ENCODE measurements at regions not wholly inside any gene's neighbourhood (a gene's known extent, or its start where the extent isn't known, plus 50 kb on each side); places are given as distances from the start of the nearest gene placed in this dataset.

GRCh38 chr9:106644661-106645060 lies 218.3 kb upstream of the ZNF462 start:
- Mint-ChIP-seq H3K9me3 (peaks cover 4% of the 10 kb centered on the region), H3K4me3 (no peak overlapping the region), H3K4me1 (ENCODE audit: low read depth) (no peaks in the 10 kb centered on the region), H3K36me3 (ENCODE audit: low read depth) (no peaks in the 10 kb centered on the region), H3K27me3 (ENCODE audit: low read depth) (no peaks in the 10 kb centered on the region), H3K27ac (no peak overlapping the region)
- no peak for DNase-seq (ENCODE audit: low spot score)

- Mint-ChIP-seq H3K27me3 (ENCODE audit: low read depth) (no peaks in the 10 kb centered on the region), H3K4me1 (ENCODE audit: low read depth) (no peaks in the 10 kb centered on the region), H3K4me3 (no peak overlapping the region), H3K36me3 (ENCODE audit: low read depth) (no peaks in the 10 kb centered on the region), H3K9me3 (peaks cover 9% of the 10 kb centered on the region), H3K27ac (no peak overlapping the region)
- no peak for DNase-seq (ENCODE audit: low spot score)
Measured at GRCh38 chr9:106648799-106649198, 214.2 kb upstream of the ZNF462 start.

- H3K4me1 Mint-ChIP-seq (ENCODE audit: low read depth): no peaks in the 10 kb centered on the region
- H3K27me3 Mint-ChIP-seq (ENCODE audit: low read depth): no peaks in the 10 kb centered on the region
- no peaks in the 10 kb centered on the region for H3K36me3 Mint-ChIP-seq (ENCODE audit: low read depth)
- no peak for DNase-seq (ENCODE audit: low spot score)
- peaks cover 14% of the 10 kb centered on the region for H3K9me3 Mint-ChIP-seq
- no peak overlapping the region for H3K4me3 Mint-ChIP-seq
- H3K27ac Mint-ChIP-seq: no peak overlapping the region
Measured at GRCh38 chr9:106649664-106650063, 213.3 kb upstream of the ZNF462 start.

- Mint-ChIP-seq H3K9me3 (peaks cover 12% of the 10 kb centered on the region), H3K4me3 (no peak overlapping the region), H3K36me3 (ENCODE audit: low read depth) (no peaks in the 10 kb centered on the region), H3K27ac (no peak overlapping the region), H3K27me3 (ENCODE audit: low read depth) (no peaks in the 10 kb centered on the region), H3K4me1 (ENCODE audit: low read depth) (no peaks in the 10 kb centered on the region)
- DNase-seq (ENCODE audit: low spot score): no peak
Measured at GRCh38 chr9:106653213-106653612, 209.8 kb upstream of the ZNF462 start.

GRCh38 chr9:106655966-106656365 lies 207.0 kb upstream of the ZNF462 start:
- Mint-ChIP-seq H3K27ac (no peak overlapping the region), H3K9me3 (peaks cover 17% of the 10 kb centered on the region), H3K36me3 (ENCODE audit: low read depth) (no peaks in the 10 kb centered on the region), H3K27me3 (ENCODE audit: low read depth) (no peaks in the 10 kb centered on the region), H3K4me1 (ENCODE audit: low read depth) (no peaks in the 10 kb centered on the region), H3K4me3 (no peak overlapping the region)
- no peak for DNase-seq (ENCODE audit: low spot score)

- no peaks in the 10 kb centered on the region for H3K4me1 Mint-ChIP-seq (ENCODE audit: low read depth)
Measured at GRCh38 chr9:106657926-106658325, 205.0 kb upstream of the ZNF462 start.

GRCh38 chr9:106668534-106668933 lies 194.4 kb upstream of the ZNF462 start:
- no peak overlapping the region for H3K4me3 Mint-ChIP-seq
- H3K4me1 Mint-ChIP-seq (ENCODE audit: low read depth): no peaks in the 10 kb centered on the region
- H3K9me3 Mint-ChIP-seq: no peaks in the 10 kb centered on the region
- DNase-seq (ENCODE audit: low spot score): no peak
- no peaks in the 10 kb centered on the region for H3K27me3 Mint-ChIP-seq (ENCODE audit: low read depth)
- no peaks in the 10 kb centered on the region for H3K36me3 Mint-ChIP-seq (ENCODE audit: low read depth)
- H3K27ac Mint-ChIP-seq: no peak overlapping the region

More at GRCh38 chr9:106657926-106658325, 205.0 kb upstream of the ZNF462 start:
- Mint-ChIP-seq H3K4me3 (no peak overlapping the region), H3K27ac (no peak overlapping the region), H3K9me3 (peaks cover 17% of the 10 kb centered on the region), H3K27me3 (ENCODE audit: low read depth) (no peaks in the 10 kb centered on the region), H3K36me3 (ENCODE audit: low read depth) (no peaks in the 10 kb centered on the region)
- DNase-seq (ENCODE audit: low spot score): no peak

- Mint-ChIP-seq H3K27me3 (ENCODE audit: low read depth) (no peaks in the 10 kb centered on the region), H3K36me3 (ENCODE audit: low read depth) (no peaks in the 10 kb centered on the region), H3K4me1 (ENCODE audit: low read depth) (no peaks in the 10 kb centered on the region), H3K9me3 (no peaks in the 10 kb centered on the region), H3K27ac (no peak overlapping the region), H3K4me3 (no peak overlapping the region)
- DNase-seq (ENCODE audit: low spot score): no peak
Measured at GRCh38 chr9:106669835-106670234, 193.1 kb upstream of the ZNF462 start.

- H3K27ac Mint-ChIP-seq: no peak overlapping the region
- H3K36me3 Mint-ChIP-seq (ENCODE audit: low read depth): no peaks in the 10 kb centered on the region
- H3K9me3 Mint-ChIP-seq: no peaks in the 10 kb centered on the region
- no peak overlapping the region for H3K4me3 Mint-ChIP-seq
- H3K27me3 Mint-ChIP-seq (ENCODE audit: low read depth): no peaks in the 10 kb centered on the region
- DNase-seq (ENCODE audit: low spot score): no peak
- H3K4me1 Mint-ChIP-seq (ENCODE audit: low read depth): no peaks in the 10 kb centered on the region
Measured at GRCh38 chr9:106670418-106670817, 192.5 kb upstream of the ZNF462 start.

- Mint-ChIP-seq H3K4me3 (no peak overlapping the region), H3K36me3 (ENCODE audit: low read depth) (no peaks in the 10 kb centered on the region), H3K27me3 (ENCODE audit: low read depth) (no peaks in the 10 kb centered on the region), H3K4me1 (ENCODE audit: low read depth) (no peaks in the 10 kb centered on the region), H3K9me3 (no peaks in the 10 kb centered on the region), H3K27ac (no peak overlapping the region)
- no peak for DNase-seq (ENCODE audit: low spot score)
Measured at GRCh38 chr9:106675780-106676179, 187.2 kb upstream of the ZNF462 start.

- H3K36me3 Mint-ChIP-seq (ENCODE audit: low read depth): no peaks in the 10 kb centered on the region
- peaks cover 5% of the 10 kb centered on the region for H3K9me3 Mint-ChIP-seq
- no peak for DNase-seq (ENCODE audit: low spot score)
- H3K4me3 Mint-ChIP-seq: no peak overlapping the region
- H3K27ac Mint-ChIP-seq: no peak overlapping the region
- no peaks in the 10 kb centered on the region for H3K4me1 Mint-ChIP-seq (ENCODE audit: low read depth)
- no peaks in the 10 kb centered on the region for H3K27me3 Mint-ChIP-seq (ENCODE audit: low read depth)
Measured at GRCh38 chr9:106677374-106677773, 185.6 kb upstream of the ZNF462 start.

GRCh38 chr9:106677830-106678229 lies 185.1 kb upstream of the ZNF462 start:
- no peak overlapping the region for H3K4me3 Mint-ChIP-seq
- H3K36me3 Mint-ChIP-seq (ENCODE audit: low read depth): no peaks in the 10 kb centered on the region
- H3K27ac Mint-ChIP-seq: no peak overlapping the region
- H3K4me1 Mint-ChIP-seq (ENCODE audit: low read depth): no peaks in the 10 kb centered on the region
- no peak for DNase-seq (ENCODE audit: low spot score)
- H3K27me3 Mint-ChIP-seq (ENCODE audit: low read depth): no peaks in the 10 kb centered on the region
- peaks cover 5% of the 10 kb centered on the region for H3K9me3 Mint-ChIP-seq

GRCh38 chr9:106678273-106678672 lies 184.7 kb upstream of the ZNF462 start:
- Mint-ChIP-seq H3K27me3 (ENCODE audit: low read depth) (no peaks in the 10 kb centered on the region), H3K36me3 (ENCODE audit: low read depth) (no peaks in the 10 kb centered on the region), H3K4me1 (ENCODE audit: low read depth) (no peaks in the 10 kb centered on the region), H3K4me3 (no peak overlapping the region), H3K27ac (no peak overlapping the region), H3K9me3 (peaks cover 5% of the 10 kb centered on the region)
- DNase-seq (ENCODE audit: low spot score): no peak

- Mint-ChIP-seq H3K27me3 (ENCODE audit: low read depth) (no peaks in the 10 kb centered on the region), H3K27ac (no peak overlapping the region), H3K4me3 (no peak overlapping the region), H3K36me3 (ENCODE audit: low read depth) (no peaks in the 10 kb centered on the region), H3K9me3 (peaks cover 5% of the 10 kb centered on the region), H3K4me1 (ENCODE audit: low read depth) (no peaks in the 10 kb centered on the region)
- no peak for DNase-seq (ENCODE audit: low spot score)
Measured at GRCh38 chr9:106682420-106682819, 180.5 kb upstream of the ZNF462 start.

- H3K4me3 Mint-ChIP-seq: no peak overlapping the region
- no peaks in the 10 kb centered on the region for H3K27me3 Mint-ChIP-seq (ENCODE audit: low read depth)
- H3K27ac Mint-ChIP-seq: no peak overlapping the region
- no peak for DNase-seq (ENCODE audit: low spot score)
- H3K9me3 Mint-ChIP-seq: peaks cover 5% of the 10 kb centered on the region
- no peaks in the 10 kb centered on the region for H3K4me1 Mint-ChIP-seq (ENCODE audit: low read depth)
- no peaks in the 10 kb centered on the region for H3K36me3 Mint-ChIP-seq (ENCODE audit: low read depth)
Measured at GRCh38 chr9:106683454-106683853, 179.5 kb upstream of the ZNF462 start.

Data from T-helper 2 cell treated with Interferon-gamma antibody and Interleukin-4, amounts not matched to agents 5 μg/mL and 100 μg/mL, for 36 hours (primary cell).